Inflammatory macrophage (primary cell): ENCODE measurements at regions not wholly inside any gene's neighbourhood (a gene's known extent, or its start where the extent isn't known, plus 50 kb on each side); places are given as distances from the start of the nearest gene placed in this dataset.
A peak's percentile ranks its signal among the peaks of the same experiment; 100 is the strongest.

Experiments used
- DNase-seq, 2 donors: peaks; one replicate each; pipeline ENCODE4 v3.0.0-alpha.2; 2020 to 2022

- no peak for DNase-seq
These were observed 261.6 kb upstream of the MMADHC start for GRCh38 chr2:149849136-149849535.

- no peak for DNase-seq
These were observed 253.8 kb upstream of the MMADHC start for GRCh38 chr2:149841396-149841795.

DNA sequence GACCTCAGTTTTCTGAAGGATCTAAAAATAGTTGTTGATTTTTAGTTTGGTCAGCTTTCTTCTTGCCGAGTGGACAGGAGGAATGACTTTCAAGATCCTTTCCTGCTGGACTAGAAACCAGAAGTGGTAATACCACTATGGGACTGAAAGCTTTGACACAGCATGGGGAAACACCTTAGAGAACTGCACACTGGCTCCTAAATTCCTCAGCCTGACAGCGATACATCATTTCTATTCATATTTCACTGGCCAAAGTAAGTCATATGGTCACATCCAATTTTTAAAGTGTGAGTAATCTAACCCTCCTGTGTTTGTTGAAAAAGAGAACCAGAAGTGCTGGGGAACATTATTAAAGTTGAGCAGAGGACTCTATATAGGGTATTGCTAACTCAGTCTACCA is 244.7 kb upstream of the MMADHC start:
- no peak for DNase-seq

- DNase-seq = no peak
These were observed 241.1 kb upstream of the MMADHC start for GRCh38 chr2:149828520-149829210.

- DNase-seq = no peak
These were observed 240.1 kb upstream of the MMADHC start for GRCh38 chr2:149827585-149828126.

DNA sequence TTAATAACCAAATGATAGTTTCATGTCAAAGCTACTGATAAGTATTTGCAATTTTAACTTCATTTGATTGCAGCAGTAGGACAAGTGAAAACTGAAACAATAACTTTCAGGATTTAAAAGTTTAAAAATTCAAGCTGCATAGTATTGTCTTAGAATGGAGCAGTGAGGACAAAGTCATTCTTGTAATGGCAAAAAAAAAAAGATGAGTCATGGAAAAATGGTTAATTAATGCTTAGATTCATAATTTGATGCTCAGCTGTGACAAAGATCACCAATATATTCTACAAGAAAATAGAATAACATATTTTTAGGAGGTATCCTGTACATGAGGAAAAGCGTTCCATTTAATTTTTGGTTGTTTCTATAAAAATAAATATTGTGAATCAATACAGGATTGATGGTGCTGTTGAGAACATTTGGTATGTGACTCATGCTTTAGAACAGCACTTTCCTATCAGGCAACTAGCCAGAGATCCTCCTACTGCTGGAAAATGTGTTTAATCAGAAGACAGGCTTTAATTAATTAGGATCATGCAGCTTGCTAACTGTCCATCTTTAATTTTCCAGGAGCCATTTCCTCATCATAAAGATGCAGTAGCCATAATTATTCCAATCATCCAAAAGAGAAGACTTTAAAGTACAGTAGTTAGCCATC is 239.0 kb upstream of the MMADHC start:
- DNase-seq = no peak

- no peak for DNase-seq
These were observed 237.9 kb upstream of the MMADHC start for GRCh38 chr2:149825473-149825872.

GRCh38 chr2:149824136-149824535 is 236.6 kb upstream of the MMADHC start:
- no peak for DNase-seq

DNA sequence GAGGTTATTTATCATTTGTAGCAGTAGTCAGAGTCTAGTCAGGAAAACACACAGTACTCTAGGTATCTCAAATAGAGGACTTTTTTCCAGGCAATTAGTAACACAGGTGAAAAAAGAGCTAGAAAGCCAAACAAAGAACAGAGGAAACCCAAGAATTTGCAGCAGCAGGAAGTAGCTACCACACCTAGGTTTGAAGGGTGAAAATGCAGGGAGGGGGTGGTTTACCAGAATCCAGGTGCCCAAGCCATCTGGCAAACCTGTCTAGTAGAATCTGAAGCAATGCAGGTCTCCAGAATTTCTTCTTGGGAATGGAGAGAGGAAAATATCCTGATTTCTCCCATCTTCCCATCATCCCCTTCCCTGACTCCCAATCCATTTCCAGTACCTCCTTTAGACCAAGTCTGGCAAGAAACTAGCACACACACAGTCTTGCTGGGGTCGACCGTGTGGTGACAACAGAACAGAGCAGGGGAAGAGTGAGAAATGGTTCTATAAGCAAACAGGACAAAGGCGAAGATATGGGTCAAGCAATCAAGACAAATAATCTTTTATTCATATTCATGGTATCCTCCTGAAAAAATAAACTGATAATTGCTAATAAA is 231.9 kb upstream of the MMADHC start:
- DNase-seq = no peak

- DNase-seq = no peak
These were observed 229.4 kb upstream of the MMADHC start for GRCh38 chr2:149816756-149817551.

- DNase-seq = no peak
These were observed 228.4 kb upstream of the MMADHC start for GRCh38 chr2:149815941-149816340.

GRCh38 chr2:149814901-149815300 is 227.3 kb upstream of the MMADHC start:
- DNase-seq = no peak

DNA sequence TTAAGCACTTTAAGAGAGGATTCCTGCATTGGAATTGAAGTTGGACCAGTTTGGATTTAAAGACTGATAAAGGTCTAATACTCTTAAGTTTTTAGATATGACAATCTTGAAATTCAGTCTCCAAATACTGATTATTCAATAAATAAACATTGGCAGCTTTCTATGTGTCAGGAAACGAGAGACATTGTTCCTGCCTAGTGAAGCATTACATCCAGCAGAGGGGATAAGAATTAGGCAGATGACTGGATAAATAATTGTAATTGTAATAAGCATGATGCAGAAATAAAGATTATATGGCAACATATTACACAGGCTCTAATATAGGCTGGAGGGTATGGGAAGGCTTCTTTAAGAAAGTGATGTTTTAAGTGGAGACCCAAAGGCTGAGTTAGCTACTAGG is 226.5 kb upstream of the MMADHC start:
- no peak for DNase-seq

DNA sequence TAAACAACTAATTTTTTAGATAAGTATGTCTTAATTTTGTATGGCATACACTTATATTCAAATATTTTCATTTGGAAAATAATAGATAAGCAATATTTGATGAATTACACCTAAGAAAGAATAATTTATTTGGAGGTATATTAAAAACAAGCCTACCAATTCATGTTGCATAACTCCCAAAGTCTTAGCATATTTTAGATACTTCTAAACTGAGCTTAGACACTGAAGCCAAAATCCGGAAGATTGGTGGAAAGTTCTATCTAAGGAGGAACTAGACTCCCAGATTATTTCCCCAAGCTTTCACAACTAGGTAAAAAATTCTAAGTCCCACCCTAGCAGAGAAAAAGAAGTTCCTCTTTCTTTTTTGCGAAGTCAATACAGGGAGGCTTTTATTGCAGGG is 221.0 kb upstream of the MMADHC start:
- peak in 1 of 2 donors; percentile 16 for DNase-seq

DNA sequence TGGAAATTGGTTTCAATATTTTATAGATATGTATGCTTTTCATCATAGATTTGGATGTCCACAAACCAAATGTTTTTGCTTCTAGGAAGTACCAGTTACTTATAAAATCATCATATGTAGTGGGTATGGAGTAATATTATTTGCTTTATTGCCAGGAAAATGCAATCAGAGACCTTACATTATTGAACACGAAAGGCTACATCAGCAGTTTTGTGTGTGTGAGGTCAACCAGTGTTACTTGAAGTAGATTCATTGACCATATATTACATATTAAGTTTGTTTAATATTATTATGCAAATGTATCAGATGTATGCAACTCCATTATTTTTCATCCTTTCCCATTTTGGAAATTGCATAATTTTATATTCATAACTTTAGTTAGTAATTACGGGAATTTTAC is 219.1 kb upstream of the MMADHC start:
- no peak for DNase-seq

DNA sequence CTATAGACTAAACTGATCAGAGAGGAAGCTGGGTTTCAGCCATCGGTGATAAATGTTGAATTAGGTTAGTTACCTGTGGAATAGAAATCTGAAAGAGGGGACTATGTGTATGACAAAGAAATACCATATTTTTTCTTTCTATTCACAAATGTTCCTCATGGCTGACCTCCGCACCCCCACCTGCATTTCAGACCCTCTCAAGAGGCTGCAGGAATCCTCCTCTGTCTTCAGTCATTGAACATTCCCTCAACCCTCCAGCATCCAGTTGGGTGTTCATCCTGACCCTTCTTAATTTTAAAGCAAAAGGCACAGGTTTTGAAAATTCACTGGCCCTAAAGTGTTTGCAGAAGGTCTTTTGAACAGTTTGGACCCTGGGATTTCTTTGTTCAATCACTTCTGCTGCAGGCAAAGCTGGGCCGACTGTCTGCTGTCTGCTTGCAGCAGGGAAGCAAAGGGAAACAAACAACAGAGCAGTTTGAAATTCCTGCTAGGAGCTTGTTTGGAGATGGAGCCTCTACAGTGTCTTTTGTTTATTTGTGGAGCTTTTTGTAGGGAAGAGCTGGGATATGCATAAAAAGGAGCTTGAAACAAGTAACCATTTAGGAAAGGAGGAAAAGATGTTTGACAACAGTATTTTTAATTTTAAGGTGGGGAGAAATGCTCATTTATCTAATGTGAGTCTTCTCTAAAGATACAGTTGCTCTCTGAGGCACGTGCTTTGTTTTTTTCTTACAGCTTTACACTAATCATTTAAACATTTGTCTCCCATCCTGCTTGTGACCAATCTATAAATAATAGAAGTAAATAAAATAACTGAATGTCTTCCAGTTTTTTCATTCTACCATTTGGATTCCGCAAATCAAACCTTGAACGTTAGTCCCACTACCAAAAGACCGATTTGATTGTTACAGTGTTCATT is 213.3 kb upstream of the MMADHC start:
- DNase-seq = no peak

DNA sequence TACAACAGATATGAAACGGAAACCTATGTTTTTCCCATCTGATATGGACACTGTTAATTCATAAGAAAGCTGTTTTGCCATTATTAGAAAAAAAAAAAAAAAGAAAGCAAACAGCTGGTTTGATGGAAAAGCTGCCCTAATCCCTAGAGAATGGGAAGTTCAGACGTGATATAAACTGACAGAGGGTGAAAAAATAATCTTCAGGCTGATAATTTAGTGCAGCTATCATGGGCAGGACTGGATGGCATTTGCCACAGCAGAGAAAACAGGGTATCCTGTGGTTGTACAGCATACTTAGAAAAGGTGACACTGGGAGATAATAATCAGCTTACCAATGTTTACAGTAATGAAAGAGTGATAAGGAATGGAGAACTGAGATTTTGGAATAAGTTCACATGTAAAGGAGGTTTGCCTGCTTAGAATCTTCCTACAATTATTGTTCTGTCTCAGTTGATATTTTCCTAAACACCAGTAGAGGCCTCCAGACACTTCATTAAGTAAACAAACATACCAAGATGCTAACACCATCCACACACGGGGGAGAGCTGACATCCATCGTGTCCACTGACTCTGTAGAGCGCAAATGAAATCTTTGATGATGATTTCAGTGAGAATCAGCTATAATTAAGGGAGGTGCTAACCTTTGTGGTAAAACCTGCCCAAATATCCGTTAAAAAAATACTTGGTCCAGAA is 211.6 kb upstream of the MMADHC start:
- no peak for DNase-seq

GRCh38 chr2:149797030-149797429 is 209.5 kb upstream of the MMADHC start:
- no peak for DNase-seq

GRCh38 chr2:149789549-149789948 is 202.0 kb upstream of the MMADHC start:
- no peak for DNase-seq

GRCh38 chr2:149787206-149787605 is 199.6 kb upstream of the MMADHC start:
- no peak for DNase-seq

DNA sequence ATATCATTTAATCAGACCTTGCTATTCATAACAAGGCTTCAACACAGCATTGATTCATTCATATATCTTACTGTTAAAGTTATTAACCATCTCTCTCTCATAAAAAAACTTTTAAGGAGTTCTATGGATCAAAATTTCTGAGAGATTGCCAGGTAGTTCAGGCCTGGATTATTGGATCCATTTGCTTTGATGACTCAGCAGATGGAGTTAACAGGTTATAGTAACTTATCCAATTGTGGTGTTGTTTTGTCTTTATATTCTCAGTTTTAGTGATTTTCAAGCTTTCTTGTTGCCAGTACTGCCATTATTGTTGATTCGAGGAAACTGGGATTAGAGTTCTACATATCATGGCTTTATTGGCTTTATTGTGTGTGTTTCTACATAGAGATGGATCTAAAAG is 195.7 kb upstream of the MMADHC start:
- DNase-seq = no peak
